Liver (tissue), 3 donors: ENCODE measurements at regions not wholly inside any gene's neighbourhood (a gene's known extent, or its start where the extent isn't known, plus 50 kb on each side); places are given as distances from the start of the nearest gene placed in this dataset.

ENCODE experiments used
- ATF3 ChIP-seq: IDR thresholded peaks from 2 replicates; pipeline ENCODE4 v1.6.1; 2016; ENCODE audit warnings: antibody characterized with exemption
- CTCF ChIP-seq: fragments of 150-350 bp; IDR thresholded peaks from 2 replicates; pipeline ENCODE4 v1.5.1; 2017; ENCODE audit warnings: improper control_type of control experiment, low read depth, low read length; ENCODE audit not compliant: missing input control
- EGR1 ChIP-seq, 2 donors: IDR thresholded peaks; 2 replicates each; pipeline ENCODE4 v1.6.1; 2016 to 2018; ENCODE audit warnings: antibody characterized with exemption in 2 of 2, low read depth in 2 of 2
- GABPA ChIP-seq, 2 donors: IDR thresholded peaks in 1 of 2; conservative IDR thresholded peaks in 1 of 2; 2 replicates each; pipeline ENCODE4 v1.6.1; 2016; ENCODE audit warnings: antibody characterized with exemption in 2 of 2, mild to moderate bottlenecking in 1 of 2, moderate library complexity in 1 of 2
- JUND ChIP-seq, 2 donors: IDR thresholded peaks; 2 replicates each; pipeline ENCODE4 v1.6.1; 2016; ENCODE audit warnings: antibody characterized with exemption in 2 of 2
- MAX ChIP-seq: IDR thresholded peaks from 2 replicates; pipeline ENCODE4 v1.6.1; 2016; ENCODE audit warnings: antibody characterized with exemption
- RAD21 ChIP-seq, 2 donors: IDR thresholded peaks; 2 replicates each; pipeline ENCODE4 v1.6.1; 2016; ENCODE audit warnings: antibody characterized with exemption in 2 of 2, mild to moderate bottlenecking in 2 of 2
- SP1 ChIP-seq: IDR thresholded peaks from 2 replicates; pipeline ENCODE4 v1.6.1; 2018; ENCODE audit warnings: antibody characterized with exemption, mild to moderate bottlenecking
- TAF1 ChIP-seq: conservative IDR thresholded peaks from 2 replicates; pipeline ENCODE4 v1.6.1; 2016; ENCODE audit warnings: antibody characterized with exemption, mild to moderate bottlenecking
- ZBTB33 ChIP-seq: IDR thresholded peaks from 2 replicates; pipeline ENCODE4 v1.6.1; 2016; ENCODE audit warnings: antibody characterized with exemption
- TF ChIP-seq, protein P1 (sequence below): IDR thresholded peaks from 2 replicates; pipeline ENCODE4 v1.6.1; 2016; ENCODE audit warnings: antibody characterized with exemption, mild to moderate bottlenecking
- donor health status: healthy.
- donor health status: healthy.

DNA sequence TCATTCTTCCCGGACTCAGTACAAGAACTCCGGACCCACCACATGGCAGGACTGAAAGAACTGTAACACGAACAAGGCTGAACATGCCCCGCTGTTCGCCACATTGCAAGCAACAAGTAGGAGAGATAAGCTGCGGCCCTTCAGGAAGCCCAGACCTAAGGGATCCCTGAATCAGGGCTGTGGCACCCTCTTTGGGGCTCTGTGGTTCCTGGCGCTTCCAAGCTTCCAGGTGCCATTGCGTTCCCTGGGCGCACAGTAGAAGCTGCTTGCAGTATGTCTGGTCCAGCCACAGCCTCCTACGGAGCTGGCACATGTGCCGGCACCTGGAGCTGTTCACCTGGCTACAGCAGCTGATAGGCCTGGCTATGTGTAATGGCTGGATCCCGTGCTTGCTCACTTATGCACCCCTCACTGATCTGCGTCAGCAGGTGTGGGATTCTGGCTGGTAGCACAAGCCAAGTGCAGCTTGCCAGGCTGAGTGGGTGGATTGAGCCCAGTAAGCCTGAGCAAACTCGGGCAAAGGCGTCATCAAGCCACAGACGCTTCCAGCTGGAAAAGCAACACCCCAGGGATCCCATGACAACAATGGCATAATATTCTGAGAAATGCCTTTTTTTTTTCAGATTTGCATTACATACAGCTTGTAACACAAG lies 748.6 kb upstream of the GBE1 start:
- TF ChIP-seq ZBTB33 (no peak), CTCF (no peak), TAF1 (no peak), ATF3 (no peak), MAX (no peak), RAD21 (IDR thresholded peaks at IDR 0.05) (no peak), JUND (IDR thresholded peaks at IDR 0.05) (no peak), SP1 (no peak), GABPA (IDR thresholded peaks at IDR 0.05 in 1 of 2, conservative IDR thresholded peaks at IDR 0.05 in 1 of 2) (no peak), EGR1 (IDR thresholded peaks at IDR 0.05; ENCODE audit: low read depth in 2 of 2) (no peak)
- TF ChIP-seq, protein P1, sequence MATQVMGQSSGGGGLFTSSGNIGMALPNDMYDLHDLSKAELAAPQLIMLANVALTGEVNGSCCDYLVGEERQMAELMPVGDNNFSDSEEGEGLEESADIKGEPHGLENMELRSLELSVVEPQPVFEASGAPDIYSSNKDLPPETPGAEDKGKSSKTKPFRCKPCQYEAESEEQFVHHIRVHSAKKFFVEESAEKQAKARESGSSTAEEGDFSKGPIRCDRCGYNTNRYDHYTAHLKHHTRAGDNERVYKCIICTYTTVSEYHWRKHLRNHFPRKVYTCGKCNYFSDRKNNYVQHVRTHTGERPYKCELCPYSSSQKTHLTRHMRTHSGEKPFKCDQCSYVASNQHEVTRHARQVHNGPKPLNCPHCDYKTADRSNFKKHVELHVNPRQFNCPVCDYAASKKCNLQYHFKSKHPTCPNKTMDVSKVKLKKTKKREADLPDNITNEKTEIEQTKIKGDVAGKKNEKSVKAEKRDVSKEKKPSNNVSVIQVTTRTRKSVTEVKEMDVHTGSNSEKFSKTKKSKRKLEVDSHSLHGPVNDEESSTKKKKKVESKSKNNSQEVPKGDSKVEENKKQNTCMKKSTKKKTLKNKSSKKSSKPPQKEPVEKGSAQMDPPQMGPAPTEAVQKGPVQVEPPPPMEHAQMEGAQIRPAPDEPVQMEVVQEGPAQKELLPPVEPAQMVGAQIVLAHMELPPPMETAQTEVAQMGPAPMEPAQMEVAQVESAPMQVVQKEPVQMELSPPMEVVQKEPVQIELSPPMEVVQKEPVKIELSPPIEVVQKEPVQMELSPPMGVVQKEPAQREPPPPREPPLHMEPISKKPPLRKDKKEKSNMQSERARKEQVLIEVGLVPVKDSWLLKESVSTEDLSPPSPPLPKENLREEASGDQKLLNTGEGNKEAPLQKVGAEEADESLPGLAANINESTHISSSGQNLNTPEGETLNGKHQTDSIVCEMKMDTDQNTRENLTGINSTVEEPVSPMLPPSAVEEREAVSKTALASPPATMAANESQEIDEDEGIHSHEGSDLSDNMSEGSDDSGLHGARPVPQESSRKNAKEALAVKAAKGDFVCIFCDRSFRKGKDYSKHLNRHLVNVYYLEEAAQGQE, result no peak
